AG04450 (cell line): ENCODE measurements at regions not wholly inside any gene's neighbourhood (a gene's known extent, or its start where the extent isn't known, plus 50 kb on each side); places are given as distances from the start of the nearest gene placed in this dataset.

Experiments used
- CTCF ChIA-PET: fragments of 300-600, 350-600 bp; formaldehyde crosslinking; extraction: SDS; loops from one replicate; lab custom pipeline; 2022; ENCODE audit warnings: antibody characterized with exemption, inconsistent platforms; lab: Charles Lee
- POLR2A ChIA-PET: fragments of 350-600 bp; formaldehyde crosslinking; extraction: SDS; loops from one replicate; lab custom pipeline; 2021; ENCODE audit warnings: antibody characterized with exemption, inconsistent platforms; lab: Yijun Ruan, JAX
- DNase-seq: peaks from one replicate; pipeline ENCODE4 v3.0.0-alpha.2; 2011; ENCODE audit warnings: low read depth, low spot score
- H3K27ac ChIP-seq: one replicate; pipeline ENCODE4 v1.5.1; 2012; ENCODE audit warnings: low read depth, low read length, control low read depth
- H3K27me3 ChIP-seq: one replicate; pipeline ENCODE4 v1.6.0; 2012; ENCODE audit warnings: low read length; ENCODE audit not compliant: control insufficient read depth, insufficient read depth
- H3K4me3 ChIP-seq: 2 replicates; pipeline ENCODE4 v1.5.1; 2011; ENCODE audit warnings: mild to moderate bottlenecking, low read depth, low read length, control low read depth
- H3K9me3 ChIP-seq: 2 replicates; pipeline ENCODE4 v1.5.1; 2012; ENCODE audit warnings: low read length; ENCODE audit not compliant: control insufficient read depth, insufficient read depth
- TF ChIP-seq, protein P1 (sequence below): IDR thresholded peaks from 2 replicates; pipeline ENCODE4 v1.5.1; 2011; ENCODE audit warnings: low read depth, low read length, control low read depth, inconsistent platforms

DNA sequence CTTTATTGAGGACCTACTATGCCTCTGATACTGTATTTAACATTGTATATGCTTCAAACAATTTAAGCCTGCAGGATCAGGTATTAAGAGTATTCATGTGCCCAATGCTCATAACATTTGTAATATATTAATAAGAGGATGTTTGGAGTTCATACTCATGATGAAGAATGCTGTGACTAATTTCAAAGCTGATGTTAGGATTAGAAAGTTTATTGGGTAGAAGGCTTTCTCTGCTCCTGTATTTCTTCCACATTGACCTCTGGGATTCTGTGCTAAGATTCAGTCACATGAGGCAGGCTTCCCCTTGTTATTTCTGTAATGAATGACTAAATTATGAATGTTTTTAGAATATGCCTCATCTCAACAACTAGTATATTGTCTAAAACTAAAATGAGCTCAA, 456.4 kb downstream of the NFIB start:
- H3K4me3 ChIP-seq = no peak overlapping the region
- H3K27ac ChIP-seq = no peak overlapping the region
- ChIA-PET POLR2A (no interaction called here), CTCF (interaction anchor here (1.0 kb wide), 1 partner anchor 572 kb away, joined by 3 read pairs; no protein-coding TSS in a partner anchor)
- TF ChIP-seq, protein P1, sequence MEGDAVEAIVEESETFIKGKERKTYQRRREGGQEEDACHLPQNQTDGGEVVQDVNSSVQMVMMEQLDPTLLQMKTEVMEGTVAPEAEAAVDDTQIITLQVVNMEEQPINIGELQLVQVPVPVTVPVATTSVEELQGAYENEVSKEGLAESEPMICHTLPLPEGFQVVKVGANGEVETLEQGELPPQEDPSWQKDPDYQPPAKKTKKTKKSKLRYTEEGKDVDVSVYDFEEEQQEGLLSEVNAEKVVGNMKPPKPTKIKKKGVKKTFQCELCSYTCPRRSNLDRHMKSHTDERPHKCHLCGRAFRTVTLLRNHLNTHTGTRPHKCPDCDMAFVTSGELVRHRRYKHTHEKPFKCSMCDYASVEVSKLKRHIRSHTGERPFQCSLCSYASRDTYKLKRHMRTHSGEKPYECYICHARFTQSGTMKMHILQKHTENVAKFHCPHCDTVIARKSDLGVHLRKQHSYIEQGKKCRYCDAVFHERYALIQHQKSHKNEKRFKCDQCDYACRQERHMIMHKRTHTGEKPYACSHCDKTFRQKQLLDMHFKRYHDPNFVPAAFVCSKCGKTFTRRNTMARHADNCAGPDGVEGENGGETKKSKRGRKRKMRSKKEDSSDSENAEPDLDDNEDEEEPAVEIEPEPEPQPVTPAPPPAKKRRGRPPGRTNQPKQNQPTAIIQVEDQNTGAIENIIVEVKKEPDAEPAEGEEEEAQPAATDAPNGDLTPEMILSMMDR = no peak
- H3K27me3 ChIP-seq = no peaks in the 10 kb centered on the region
- H3K9me3 ChIP-seq = no peaks in the 10 kb centered on the region
- DNase-seq = no peak

- TF ChIP-seq, protein P1 = no peak
- ChIA-PET POLR2A (no interaction called here), CTCF (no interaction called here)
- no peak overlapping the region for H3K27ac ChIP-seq
- H3K4me3 ChIP-seq = no peak overlapping the region
- H3K9me3 ChIP-seq = no peaks in the 10 kb centered on the region
- H3K27me3 ChIP-seq = no peaks in the 10 kb centered on the region
- no peak for DNase-seq
Observed at GRCh38 chr9:13847270-13847669, 466.7 kb downstream of the NFIB start.

DNA sequence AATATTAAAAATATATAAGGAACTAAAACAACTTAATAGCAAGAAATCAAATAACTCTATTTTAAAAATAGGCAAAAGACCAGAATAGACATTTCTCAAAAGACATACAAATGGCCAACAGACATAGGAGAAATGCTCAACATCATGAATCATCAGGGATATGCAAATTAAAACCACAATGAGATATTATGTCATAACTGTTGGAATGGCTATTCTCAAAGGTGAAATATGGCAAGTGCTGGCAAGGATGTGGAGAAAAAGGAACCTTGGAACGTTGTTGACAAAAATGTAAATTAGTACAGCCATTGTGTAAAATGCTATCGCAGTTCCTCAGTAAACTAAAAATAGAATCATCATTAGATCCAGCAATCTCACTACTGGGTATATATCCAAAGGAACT, 468.5 kb downstream of the NFIB start:
- H3K27ac ChIP-seq = no peak overlapping the region
- H3K9me3 ChIP-seq = no peaks in the 10 kb centered on the region
- ChIA-PET POLR2A (no interaction called here), CTCF (no interaction called here)
- DNase-seq = no peak
- no peaks in the 10 kb centered on the region for H3K27me3 ChIP-seq
- TF ChIP-seq, protein P1 = no peak
- no peak overlapping the region for H3K4me3 ChIP-seq

DNA sequence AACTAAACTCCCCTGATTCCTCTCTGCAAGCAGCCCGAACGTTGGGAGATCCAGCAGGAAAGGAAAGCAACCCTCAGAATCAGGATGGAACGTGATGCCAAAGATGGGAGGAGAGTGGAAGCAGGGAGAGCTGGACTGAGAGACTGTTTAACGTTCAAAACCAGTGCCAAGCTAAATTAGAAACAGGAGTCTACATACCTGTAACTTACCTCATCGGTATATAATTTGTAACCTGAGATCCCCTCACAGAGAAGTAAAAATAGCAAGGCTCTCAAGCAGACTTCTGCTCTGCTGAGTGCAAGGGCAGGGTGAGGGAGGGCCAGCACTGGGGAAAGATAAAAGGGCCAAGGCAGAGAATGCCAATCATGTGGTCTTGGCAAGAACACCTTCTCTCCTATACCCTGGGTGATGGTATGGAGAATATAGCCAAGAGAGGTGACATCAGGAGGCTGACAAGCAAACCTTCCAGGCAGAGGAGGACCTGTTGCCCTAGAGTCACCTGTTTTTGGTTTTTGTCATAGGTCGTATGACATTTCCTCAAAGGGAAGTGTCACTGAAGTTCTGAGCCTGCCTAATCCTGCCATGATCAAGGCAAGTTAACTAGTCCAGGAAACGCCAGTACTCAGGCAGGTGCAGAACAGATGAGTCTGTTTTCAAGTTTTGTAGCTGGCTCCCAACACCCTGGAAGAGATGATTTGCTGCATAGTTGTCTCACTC, 472.0 kb downstream of the NFIB start:
- DNase-seq = no peak
- ChIA-PET POLR2A (no interaction called here), CTCF (interaction anchor here (0.5 kb wide), 1 partner anchor 84 kb away, joined by 3 read pairs; no protein-coding TSS in a partner anchor)
- Histone ChIP-seq H3K4me3 (no peak overlapping the region), H3K9me3 (no peaks in the 10 kb centered on the region), H3K27me3 (no peaks in the 10 kb centered on the region), H3K27ac (no peak overlapping the region)
- TF ChIP-seq, protein P1 = no peak

- no peak overlapping the region for H3K4me3 ChIP-seq
- POLR2A ChIA-PET = no interaction called here
- DNase-seq = no peak
Observed at GRCh38 chr9:13832446-13832845, 481.5 kb downstream of the NFIB start.

More at GRCh38 chr9:13832446-13832845, 481.5 kb downstream of the NFIB start:
- TF ChIP-seq, protein P1 = no peak
- no peaks in the 10 kb centered on the region for H3K27me3 ChIP-seq
- CTCF ChIA-PET = no interaction called here
- H3K27ac ChIP-seq = no peak overlapping the region
- H3K9me3 ChIP-seq = no peaks in the 10 kb centered on the region
